SK-N-SH treated with all-trans-retinoic acid at 6 μM for 48 hours (cell line): ENCODE measurements at regions not wholly inside any gene's neighbourhood (a gene's known extent, or its start where the extent isn't known, plus 50 kb on each side); places are given as distances from the start of the nearest gene placed in this dataset.

Experiments used
- ATAC-seq: fragments of 200-7000 bp; cut with Tn5 transposase; 3 replicates; pipeline ENCODE4 v1.9.1; 2020; ENCODE audit warnings: mild to moderate bottlenecking, moderate library complexity
- ARNTL ChIP-seq: fragments of 450-650 bp; formaldehyde crosslinking; IDR thresholded peaks from 2 replicates; pipeline ENCODE4 v1.5.0; 2020; ENCODE audit warnings: low read depth, mild to moderate bottlenecking, moderate library complexity, borderline replicate concordance
- BACH2 ChIP-seq: fragments of 250-450 bp; sonication (Bioruptor Pico); IDR thresholded peaks from 2 replicates; pipeline ENCODE4 v1.9.0; 2021; ENCODE audit warnings: mild to moderate bottlenecking, borderline replicate concordance
- CREB5 ChIP-seq: fragments of 250-450 bp; sonication (Bioruptor Pico); IDR thresholded peaks from 2 replicates; pipeline ENCODE4 v1.5.1; 2020; ENCODE audit warnings: low read depth, mild to moderate bottlenecking, moderate library complexity
- CSDC2 ChIP-seq: fragments of 250-450 bp; sonication (Bioruptor Pico); IDR thresholded peaks from 2 replicates; pipeline ENCODE4 v1.5.0; 2020; ENCODE audit warnings: mild to moderate bottlenecking, moderate library complexity
- CSRNP3 ChIP-seq: fragments of 250-450 bp; sonication (Bioruptor Pico); IDR thresholded peaks from 2 replicates; pipeline ENCODE4 v1.5.1; 2021; ENCODE audit warnings: mild to moderate bottlenecking, moderate library complexity
- ESRRG ChIP-seq: fragments of 250-450 bp; sonication (Bioruptor Pico); IDR thresholded peaks from 2 replicates; pipeline ENCODE4 v1.6.1; 2021; ENCODE audit warnings: mild to moderate bottlenecking
- GLIS3 ChIP-seq: fragments of 250-450 bp; sonication (Bioruptor Pico); IDR thresholded peaks from 2 replicates; pipeline ENCODE4 v1.5.0; 2020; ENCODE audit warnings: mild to moderate bottlenecking, moderate library complexity
- ISL1 ChIP-seq: fragments of 250-450 bp; sonication (Bioruptor Pico); IDR thresholded peaks from 2 replicates; pipeline ENCODE4 v2.1.2; 2022; ENCODE audit warnings: mild to moderate bottlenecking, moderate library complexity
- OSR1 ChIP-seq: fragments of 250-450 bp; sonication (Bioruptor Pico); IDR thresholded peaks from 2 replicates; pipeline ENCODE4 v1.8.0; 2022; ENCODE audit warnings: moderate library complexity, mild to moderate bottlenecking, inconsistent platforms
- PATZ1 ChIP-seq: fragments of 250-450 bp; sonication (Bioruptor Pico); IDR thresholded peaks from 2 replicates; pipeline ENCODE4 v1.8.0; 2020; ENCODE audit warnings: mild to moderate bottlenecking, moderate library complexity, borderline replicate concordance
- POU6F1 ChIP-seq: fragments of 250-450 bp; sonication (Bioruptor Pico); IDR thresholded peaks from 2 replicates; pipeline ENCODE4 v1.8.0; 2021; ENCODE audit warnings: low read depth, mild to moderate bottlenecking, moderate library complexity, borderline replicate concordance
- PPARA ChIP-seq: fragments of 250-450 bp; sonication (Bioruptor Pico); IDR thresholded peaks from 2 replicates; pipeline ENCODE4 v1.5.0; 2020; ENCODE audit warnings: mild to moderate bottlenecking, borderline replicate concordance
- RARB ChIP-seq: fragments of 250-450 bp; sonication (Bioruptor Pico); IDR thresholded peaks from 2 replicates; pipeline ENCODE4 v1.8.0; 2021; ENCODE audit warnings: mild to moderate bottlenecking, moderate library complexity
- TCF4 ChIP-seq: fragments of 250-450 bp; sonication (Bioruptor Pico); IDR thresholded peaks from 2 replicates; pipeline ENCODE4 v1.8.0; 2021; ENCODE audit warnings: mild to moderate bottlenecking, moderate library complexity, borderline replicate concordance
- TOX ChIP-seq: fragments of 250-450 bp; sonication (Bioruptor Pico); IDR thresholded peaks from 2 replicates; pipeline ENCODE4 v1.8.0; 2021; ENCODE audit warnings: mild to moderate bottlenecking, moderate library complexity, borderline replicate concordance
- TSHZ2 ChIP-seq: fragments of 250-450 bp; sonication (Bioruptor Pico); IDR thresholded peaks from 2 replicates; pipeline ENCODE4 v1.5.0; 2020; ENCODE audit warnings: mild to moderate bottlenecking, moderate library complexity
- ZC3H10 ChIP-seq: fragments of 250-450 bp; sonication (Bioruptor Pico); IDR thresholded peaks from 2 replicates; pipeline ENCODE4 v1.5.1; 2021; ENCODE audit warnings: mild to moderate bottlenecking, moderate library complexity
- ZFP3 ChIP-seq: fragments of 250-450 bp; sonication (Bioruptor Pico); IDR thresholded peaks from 2 replicates; pipeline ENCODE4 v1.5.0; 2020; ENCODE audit warnings: mild to moderate bottlenecking, moderate library complexity
- ZNF565 ChIP-seq: fragments of 450-650 bp; formaldehyde crosslinking; conservative IDR thresholded peaks from 2 replicates; pipeline ENCODE4 v1.5.0; 2020; ENCODE audit warnings: low read depth, mild to moderate bottlenecking, moderate library complexity
- ZNF8 ChIP-seq: fragments of 450-650 bp; formaldehyde crosslinking; IDR thresholded peaks from 2 replicates; pipeline ENCODE4 v1.5.0; 2020; ENCODE audit warnings: mild to moderate bottlenecking, moderate library complexity

- ATAC-seq, result no peak
These were observed 185.9 kb downstream of the ICOS start for GRCh38 chr2:204122425-204122824.

GRCh38 chr2:204124140-204124750, 187.7 kb downstream of the ICOS start:
- no peak for TF ChIP-seq ZNF8 (CRISPR knock-in tag)
- TF ChIP-seq CSDC2 (CRISPR knock-in tag), result no peak
- no peak for TF ChIP-seq OSR1 (CRISPR knock-in tag)
- no peak for TF ChIP-seq GLIS3 (CRISPR knock-in tag)
- no peak for TF ChIP-seq ZNF565 (CRISPR knock-in tag)
- TF ChIP-seq TOX (CRISPR knock-in tag), result no peak
- TF ChIP-seq TSHZ2 (CRISPR knock-in tag), result no peak
- no peak for TF ChIP-seq RARB (CRISPR knock-in tag)
- TF ChIP-seq CSRNP3 (CRISPR knock-in tag), result no peak
- ATAC-seq, result no peak

More at GRCh38 chr2:204122425-204122824, 185.9 kb downstream of the ICOS start:
- TF ChIP-seq BACH2 (CRISPR knock-in tag) (no peak), PATZ1 (CRISPR knock-in tag) (no peak), RARB (CRISPR knock-in tag) (no peak), ISL1 (no peak), OSR1 (CRISPR knock-in tag) (no peak), POU6F1 (no peak)
- TF ChIP-seq, all 23 proteins: peak for 0

GRCh38 chr2:204126705-204127104, 190.1 kb downstream of the ICOS start:
- TF ChIP-seq ZNF565 (CRISPR knock-in tag) (no peak), ZNF8 (CRISPR knock-in tag) (no peak), OSR1 (CRISPR knock-in tag) (no peak), RARB (CRISPR knock-in tag) (no peak), CSDC2 (CRISPR knock-in tag) (no peak), ZFP3 (CRISPR knock-in tag) (no peak), TCF4 (CRISPR knock-in tag) (no peak), TOX (CRISPR knock-in tag) (no peak), ARNTL (CRISPR knock-in tag) (no peak), CREB5 (CRISPR knock-in tag) (no peak), ISL1 (no peak), TSHZ2 (CRISPR knock-in tag) (no peak), CSRNP3 (CRISPR knock-in tag) (no peak), PATZ1 (CRISPR knock-in tag) (no peak), ESRRG (CRISPR knock-in tag) (no peak), ZC3H10 (CRISPR knock-in tag) (no peak), PPARA (CRISPR knock-in tag) (no peak), BACH2 (CRISPR knock-in tag) (no peak)
- no peak for ATAC-seq
